GM19438 (cell line): ENCODE measurements at regions not wholly inside any gene's neighbourhood (a gene's known extent, or its start where the extent isn't known, plus 50 kb on each side); places are given as distances from the start of the nearest gene placed in this dataset.
A peak's percentile ranks its signal among the peaks of the same experiment; 100 is the strongest.

Experiments used
- ATAC-seq: cut with Tn5 transposase; IDR thresholded peaks from one replicate; pipeline ENCODE4 v1.9.1; 2021; ENCODE audit warnings: low read depth; ENCODE audit not compliant: unreplicated experiment

GRCh38 chr18:61989138-61989537 lies 96.3 kb upstream of the RNF152 start:
- no peak for ATAC-seq

- ATAC-seq, result no peak
These were observed 95.3 kb upstream of the RNF152 start for GRCh38 chr18:61988100-61988499.

- ATAC-seq, result no peak
These were observed 92.9 kb upstream of the RNF152 start for GRCh38 chr18:61985681-61986080.

- no peak for ATAC-seq
These were observed 91.5 kb upstream of the RNF152 start for GRCh38 chr18:61984349-61984748.

- ATAC-seq, result no peak
These were observed 89.7 kb upstream of the RNF152 start for GRCh38 chr18:61982475-61982874.

GRCh38 chr18:61980355-61980754 lies 87.5 kb upstream of the RNF152 start:
- ATAC-seq, result no peak

- no peak for ATAC-seq
These were observed 82.9 kb upstream of the RNF152 start for GRCh38 chr18:61975526-61976326.

- ATAC-seq, result no peak
These were observed 80.7 kb upstream of the RNF152 start for GRCh38 chr18:61973273-61974115.

- peak; percentile 83 for ATAC-seq
These were observed 79.8 kb upstream of the RNF152 start for GRCh38 chr18:61972389-61973264.

- ATAC-seq, result no peak
These were observed 74.6 kb upstream of the RNF152 start for GRCh38 chr18:61967252-61967891.

- no peak for ATAC-seq
These were observed 72.5 kb upstream of the RNF152 start for GRCh38 chr18:61965311-61965710.

GRCh38 chr18:61964616-61965015 lies 71.8 kb upstream of the RNF152 start:
- ATAC-seq, result no peak

GRCh38 chr18:61963705-61964104 lies 70.9 kb upstream of the RNF152 start:
- ATAC-seq, result no peak

GRCh38 chr18:61957801-61958516 lies 65.2 kb upstream of the RNF152 start:
- no peak for ATAC-seq

- ATAC-seq, result peak; percentile 52
These were observed 62.8 kb upstream of the RNF152 start for GRCh38 chr18:61955644-61956043.

- ATAC-seq, result no peak
These were observed 61.4 kb upstream of the RNF152 start for GRCh38 chr18:61954096-61954746.

GRCh38 chr18:61953641-61954040 lies 60.8 kb upstream of the RNF152 start:
- no peak for ATAC-seq

- ATAC-seq, result no peak
These were observed 60.4 kb upstream of the RNF152 start for GRCh38 chr18:61953161-61953560.

GRCh38 chr18:61951396-61951795 lies 58.6 kb upstream of the RNF152 start:
- ATAC-seq, result no peak
